HFF-Myc (cell line): ENCODE measurements at regions not wholly inside any gene's neighbourhood (a gene's known extent, or its start where the extent isn't known, plus 50 kb on each side); places are given as distances from the start of the nearest gene placed in this dataset.

Source experiments
- DNase-seq: peaks from one replicate; pipeline ENCODE4 v3.0.0-alpha.2; 2011; ENCODE audit warnings: low read depth; ENCODE audit errors: extremely low read depth
- H3K4me3 ChIP-seq: replicated peaks from 2 replicates; pipeline ENCODE4 v1.5.1; 2011; ENCODE audit warnings: low read depth, mild to moderate bottlenecking, control low read depth, low read length
- CTCF ChIP-seq: IDR thresholded peaks from 2 replicates; pipeline ENCODE4 v1.5.1; 2012; ENCODE audit warnings: mild to moderate bottlenecking, low read depth, low read length, control low read depth; ENCODE audit errors: missing control alignments

- no peak for DNase-seq
- no peak for TF ChIP-seq CTCF
These were observed 84.3 kb upstream of the COL5A1 start for GRCh38 chr9:134557331-134557730.

GRCh38 chr9:134558124-134558905, 83.3 kb upstream of the COL5A1 start:
- H3K4me3 ChIP-seq, result no peak overlapping the region
- DNase-seq, result no peak
- no peak for TF ChIP-seq CTCF

More at GRCh38 chr9:134557331-134557730, 84.3 kb upstream of the COL5A1 start:
- no peak overlapping the region for H3K4me3 ChIP-seq

GRCh38 chr9:134559013-134559412, 82.6 kb upstream of the COL5A1 start:
- TF ChIP-seq CTCF, result no peak
- H3K4me3 ChIP-seq, result no peak overlapping the region
- no peak for DNase-seq

GRCh38 chr9:134560206-134560605, 81.4 kb upstream of the COL5A1 start:
- no peak for TF ChIP-seq CTCF
- DNase-seq, result no peak

GRCh38 chr9:134560654-134561053, 80.9 kb upstream of the COL5A1 start:
- no peak overlapping the region for H3K4me3 ChIP-seq
- TF ChIP-seq CTCF, result no peak
- no peak for DNase-seq

More at GRCh38 chr9:134560206-134560605, 81.4 kb upstream of the COL5A1 start:
- H3K4me3 ChIP-seq, result no peak overlapping the region

GRCh38 chr9:134561427-134562145, 80.0 kb upstream of the COL5A1 start:
- no peak for TF ChIP-seq CTCF

More at GRCh38 chr9:134561427-134562145, 80.0 kb upstream of the COL5A1 start:
- no peak overlapping the region for H3K4me3 ChIP-seq
- DNase-seq, result no peak
